Osteocyte (in vitro differentiated cells): ENCODE measurements at regions not wholly inside any gene's neighbourhood (a gene's known extent, or its start where the extent isn't known, plus 50 kb on each side); places are given as distances from the start of the nearest gene placed in this dataset.

Experiments
- DNase-seq: peaks from one replicate; pipeline ENCODE4 v3.0.0; 2021; ENCODE audit warnings: mixed read lengths; ENCODE audit not compliant: unreplicated experiment; ENCODE audit errors: extremely low spot score
- H3K27ac Mint-ChIP-seq: one replicate; pipeline ENCODE4 v1.8.0; 2021; ENCODE audit warnings: mild to moderate bottlenecking, mixed read lengths; ENCODE audit not compliant: unreplicated experiment
- H3K27me3 Mint-ChIP-seq: one replicate; pipeline ENCODE4 v1.8.0; 2021; ENCODE audit warnings: mixed read lengths; ENCODE audit not compliant: unreplicated experiment
- H3K36me3 Mint-ChIP-seq: one replicate; pipeline ENCODE4 v1.8.0; 2021; ENCODE audit warnings: mixed read lengths; ENCODE audit not compliant: unreplicated experiment
- H3K4me1 Mint-ChIP-seq: one replicate; pipeline ENCODE4 v1.8.0; 2021; ENCODE audit warnings: mixed read lengths; ENCODE audit not compliant: unreplicated experiment
- H3K4me3 Mint-ChIP-seq: one replicate; pipeline ENCODE4 v1.8.0; 2021; ENCODE audit warnings: mild to moderate bottlenecking, moderate library complexity, mixed read lengths; ENCODE audit not compliant: unreplicated experiment
- H3K9me3 Mint-ChIP-seq: one replicate; pipeline ENCODE4 v1.8.0; 2021; ENCODE audit warnings: mixed read lengths; ENCODE audit not compliant: unreplicated experiment
- TF ChIP-seq, protein P1 (sequence below): fragments of 200-600 bp; sonication (generic); IDR thresholded peaks from 2 replicates; pipeline ENCODE4 v1.5.0; 2021; ENCODE audit warnings: antibody characterized with exemption, mild to moderate bottlenecking, moderate library complexity

DNA sequence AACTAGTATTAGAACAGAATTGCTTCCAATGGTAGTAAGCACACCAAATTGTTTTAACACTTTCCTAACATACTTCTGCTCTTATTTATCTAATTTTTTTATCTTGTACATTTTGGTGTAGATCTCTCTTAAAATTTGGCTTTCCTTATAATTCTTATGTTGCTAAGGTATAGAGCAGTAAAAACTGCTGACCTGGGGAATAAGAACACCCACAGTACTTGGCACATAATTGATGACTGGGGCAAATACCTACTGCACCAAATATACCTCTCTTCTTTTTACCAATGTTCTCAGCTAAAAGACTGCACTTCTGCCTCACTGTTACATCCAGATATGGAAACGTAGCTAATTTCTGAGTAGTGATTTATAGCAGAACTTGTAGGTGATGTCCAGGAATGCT is 642.2 kb downstream of the LIG4 start:
- H3K4me3 Mint-ChIP-seq: no peak overlapping the region

DNA sequence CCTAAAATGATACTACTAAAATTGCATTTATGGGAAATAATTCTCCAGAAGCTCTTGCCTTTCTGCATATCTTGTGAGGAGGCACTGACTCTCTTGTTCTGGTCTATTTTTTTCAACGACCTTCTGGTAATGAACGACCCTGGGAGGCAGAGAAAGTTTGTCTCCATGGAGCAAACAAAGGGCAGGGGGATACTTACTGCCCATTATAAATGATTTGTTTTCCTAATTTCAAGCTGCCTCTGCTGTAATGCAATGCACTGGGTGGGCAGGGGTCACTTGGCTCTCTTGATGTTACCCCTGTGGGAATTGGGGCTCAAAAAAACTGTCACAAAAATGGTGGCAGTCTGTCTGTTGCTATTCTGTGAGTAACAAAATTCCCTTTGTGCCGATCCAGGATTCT is 643.2 kb downstream of the LIG4 start:
- TF ChIP-seq, protein P1, sequence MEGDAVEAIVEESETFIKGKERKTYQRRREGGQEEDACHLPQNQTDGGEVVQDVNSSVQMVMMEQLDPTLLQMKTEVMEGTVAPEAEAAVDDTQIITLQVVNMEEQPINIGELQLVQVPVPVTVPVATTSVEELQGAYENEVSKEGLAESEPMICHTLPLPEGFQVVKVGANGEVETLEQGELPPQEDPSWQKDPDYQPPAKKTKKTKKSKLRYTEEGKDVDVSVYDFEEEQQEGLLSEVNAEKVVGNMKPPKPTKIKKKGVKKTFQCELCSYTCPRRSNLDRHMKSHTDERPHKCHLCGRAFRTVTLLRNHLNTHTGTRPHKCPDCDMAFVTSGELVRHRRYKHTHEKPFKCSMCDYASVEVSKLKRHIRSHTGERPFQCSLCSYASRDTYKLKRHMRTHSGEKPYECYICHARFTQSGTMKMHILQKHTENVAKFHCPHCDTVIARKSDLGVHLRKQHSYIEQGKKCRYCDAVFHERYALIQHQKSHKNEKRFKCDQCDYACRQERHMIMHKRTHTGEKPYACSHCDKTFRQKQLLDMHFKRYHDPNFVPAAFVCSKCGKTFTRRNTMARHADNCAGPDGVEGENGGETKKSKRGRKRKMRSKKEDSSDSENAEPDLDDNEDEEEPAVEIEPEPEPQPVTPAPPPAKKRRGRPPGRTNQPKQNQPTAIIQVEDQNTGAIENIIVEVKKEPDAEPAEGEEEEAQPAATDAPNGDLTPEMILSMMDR: no peak
- Mint-ChIP-seq H3K36me3 (no peaks in the 10 kb centered on the region), H3K4me1 (no peaks in the 10 kb centered on the region), H3K27me3 (no peaks in the 10 kb centered on the region), H3K9me3 (no peaks in the 10 kb centered on the region), H3K4me3 (no peak overlapping the region), H3K27ac (no peak overlapping the region)
- no peak for DNase-seq

More for the DNA sequence above, 642.2 kb downstream of the LIG4 start:
- Mint-ChIP-seq H3K27ac (no peak overlapping the region), H3K9me3 (peaks cover 6% of the 10 kb centered on the region), H3K4me1 (no peaks in the 10 kb centered on the region), H3K27me3 (no peaks in the 10 kb centered on the region), H3K36me3 (no peaks in the 10 kb centered on the region)
- no peak for DNase-seq
- TF ChIP-seq, protein P1: no peak

DNA sequence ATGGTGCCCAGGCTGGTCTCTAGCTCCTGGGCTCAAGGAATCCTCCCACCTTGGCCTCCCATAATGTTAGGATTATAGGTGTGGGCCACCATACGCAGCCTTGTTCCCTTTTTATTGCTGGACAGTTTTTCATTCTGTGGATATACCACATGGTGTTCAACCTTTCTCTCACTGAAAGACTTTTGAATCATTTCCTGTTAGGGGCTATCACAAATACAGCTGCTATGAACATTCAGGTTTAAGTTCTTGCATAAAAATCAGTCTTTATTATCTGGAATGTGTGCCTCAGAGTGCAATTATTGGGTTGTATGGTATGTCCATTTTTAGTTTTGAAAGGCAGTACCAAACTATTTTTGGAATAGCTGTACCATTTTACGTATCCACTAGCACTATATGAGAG is 647.2 kb downstream of the LIG4 start:
- H3K9me3 Mint-ChIP-seq: no peaks in the 10 kb centered on the region
- DNase-seq: no peak
- TF ChIP-seq, protein P1: no peak
- no peak overlapping the region for H3K27ac Mint-ChIP-seq
- H3K4me1 Mint-ChIP-seq: peaks cover 6% of the 10 kb centered on the region
- no peaks in the 10 kb centered on the region for H3K27me3 Mint-ChIP-seq
- H3K36me3 Mint-ChIP-seq: no peaks in the 10 kb centered on the region
- no peak overlapping the region for H3K4me3 Mint-ChIP-seq

DNA sequence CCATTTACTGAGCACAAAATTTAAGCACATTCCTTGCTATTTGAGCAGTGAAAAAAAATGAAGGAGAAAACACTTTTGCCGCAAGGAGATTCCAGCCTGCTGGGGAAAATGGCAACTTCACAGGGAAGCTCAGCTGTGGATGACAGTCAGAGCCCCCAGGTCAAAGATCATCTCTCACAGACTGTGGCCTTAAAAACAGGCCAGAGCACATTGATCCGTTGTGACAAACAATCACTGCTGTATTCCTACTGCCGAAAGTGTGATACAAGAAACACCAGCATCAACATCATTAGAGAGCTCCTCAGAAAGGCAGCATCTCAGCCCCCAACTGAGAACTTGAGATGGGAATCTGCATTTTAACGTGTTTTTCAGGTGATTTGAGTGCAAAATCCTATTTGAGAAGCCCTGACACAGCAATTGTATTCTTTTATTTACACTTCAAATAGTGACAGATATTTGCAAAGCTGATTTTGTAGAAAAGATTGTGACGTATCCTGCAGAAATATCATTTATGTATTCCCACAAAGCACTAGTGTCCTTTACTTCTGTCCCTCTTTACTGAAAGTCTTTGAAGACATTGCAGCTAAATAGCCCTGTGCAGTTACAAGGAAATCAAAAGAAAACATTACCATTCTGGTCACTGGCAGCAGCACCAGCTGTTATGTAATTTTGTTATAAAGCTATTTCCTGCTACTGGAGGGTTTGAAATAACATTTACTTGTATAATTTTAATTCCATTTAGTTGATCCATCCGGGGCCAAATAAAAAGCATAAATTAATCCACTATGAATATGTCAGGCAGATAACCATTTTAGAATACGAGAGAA is 652.0 kb downstream of the LIG4 start:
- Mint-ChIP-seq H3K9me3 (no peaks in the 10 kb centered on the region), H3K27ac (no peak overlapping the region), H3K4me1 (peaks cover 17% of the 10 kb centered on the region), H3K27me3 (no peaks in the 10 kb centered on the region), H3K4me3 (no peak overlapping the region), H3K36me3 (no peaks in the 10 kb centered on the region)
- TF ChIP-seq, protein P1: no peak
- DNase-seq: no peak

DNA sequence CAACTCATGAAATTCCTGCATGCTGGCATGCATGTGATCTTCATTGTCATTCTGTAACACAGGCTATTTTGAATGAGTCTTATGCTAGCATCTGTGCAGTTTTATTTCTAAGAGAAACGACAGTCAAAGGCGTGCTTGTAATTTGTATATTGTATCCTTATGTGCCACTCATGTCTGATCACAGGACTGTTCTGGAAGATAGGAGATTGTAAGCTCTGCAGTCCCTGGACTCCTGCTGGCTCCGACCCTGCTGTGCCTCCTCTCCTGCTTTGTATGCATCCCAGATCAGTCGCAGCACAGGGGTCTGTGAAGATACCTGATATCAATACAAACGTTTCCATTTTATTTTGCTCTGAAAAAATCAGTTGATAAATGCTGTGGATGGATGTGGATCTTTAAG is 653.1 kb downstream of the LIG4 start:
- no peak overlapping the region for H3K27ac Mint-ChIP-seq
- DNase-seq: no peak
- no peaks in the 10 kb centered on the region for H3K27me3 Mint-ChIP-seq
- no peaks in the 10 kb centered on the region for H3K36me3 Mint-ChIP-seq
- TF ChIP-seq, protein P1: no peak
- H3K4me3 Mint-ChIP-seq: no peak overlapping the region
- peaks cover 17% of the 10 kb centered on the region for H3K4me1 Mint-ChIP-seq
- H3K9me3 Mint-ChIP-seq: no peaks in the 10 kb centered on the region
